Keratinocyte (primary cell): ENCODE measurements at regions not wholly inside any gene's neighbourhood (a gene's known extent, or its start where the extent isn't known, plus 50 kb on each side); places are given as distances from the start of the nearest gene placed in this dataset.

ENCODE experiments used
- DNase-seq: peaks from one replicate; pipeline ENCODE4 v3.0.0-alpha.2; 2011; ENCODE audit warnings: low read depth, missing footprints, low spot score
- FAIRE-seq: peaks from 2 replicates; lab custom pipeline; 2011; peaks lifted over from hg19 to GRCh38; lab: Jason Lieb, UNC
- H2AFZ ChIP-seq: 2 replicates; pipeline ENCODE4 v1.6.0; 2012; ENCODE audit warnings: low read length, control low read depth, inconsistent platforms; ENCODE audit not compliant: control insufficient read depth
- H3K27ac ChIP-seq: 2 replicates; pipeline ENCODE4 v1.5.1; 2011; ENCODE audit warnings: low read length; ENCODE audit not compliant: control insufficient read depth, insufficient read depth
- H3K27me3 ChIP-seq: 3 replicates; pipeline ENCODE4 v1.6.0; 2011; ENCODE audit warnings: low read length; ENCODE audit not compliant: control insufficient read depth, insufficient read depth; ENCODE audit errors: extremely low read depth
- H3K36me3 ChIP-seq, 2 experiments: 2 replicates in 1 of 2; 3 replicates in 1 of 2; pipeline ENCODE4 v1.5.1; 2011; ENCODE audit warnings: low read length in 2 of 2, mild to moderate bottlenecking in 1 of 2; ENCODE audit not compliant: control insufficient read depth in 2 of 2, insufficient read depth in 2 of 2; ENCODE audit errors: extremely low read depth in 1 of 2
- H3K4me1 ChIP-seq: 3 replicates; pipeline ENCODE4 v1.5.1; 2011; ENCODE audit warnings: low read length; ENCODE audit not compliant: control insufficient read depth, insufficient read depth; ENCODE audit errors: extremely low read depth
- H3K4me2 ChIP-seq: 3 replicates; pipeline ENCODE4 v1.6.0; 2011; ENCODE audit warnings: low read depth, low read length; ENCODE audit not compliant: control insufficient read depth, insufficient read depth; ENCODE audit errors: extremely low read depth
- H3K4me3 ChIP-seq, 3 experiments: fragments of 200-600 bp in 1 of 3; sonication (generic) in 1 of 3; 2 replicates in 2 of 3; 3 replicates in 1 of 3; pipeline ENCODE4 v1.5.1; 2011 to 2016; ENCODE audit warnings: low read length in 3 of 3, mild to moderate bottlenecking in 3 of 3, control low read depth in 2 of 3, inconsistent platforms in 1 of 3, low read depth in 1 of 3, mixed read lengths in 1 of 3, mixed run types in 1 of 3, moderate library complexity in 1 of 3; ENCODE audit not compliant: control insufficient read depth in 2 of 3, insufficient read depth in 2 of 3; ENCODE audit errors: extremely low read depth in 1 of 3
- H3K79me2 ChIP-seq: 2 replicates; pipeline ENCODE4 v1.6.0; 2012; ENCODE audit warnings: low read length; ENCODE audit not compliant: control insufficient read depth, insufficient read depth
- H3K9ac ChIP-seq: 3 replicates; pipeline ENCODE4 v1.6.0; 2011; ENCODE audit warnings: low read length; ENCODE audit not compliant: control insufficient read depth, insufficient read depth; ENCODE audit errors: extremely low read depth
- H3K9me1 ChIP-seq: 3 replicates; pipeline ENCODE4 v1.6.0; 2011; ENCODE audit warnings: low read length; ENCODE audit not compliant: control insufficient read depth, insufficient read depth; ENCODE audit errors: extremely low read depth
- H3K9me3 ChIP-seq: 2 replicates; pipeline ENCODE4 v1.5.1; 2012; ENCODE audit warnings: low read depth, low read length; ENCODE audit not compliant: control insufficient read depth
- H4K20me1 ChIP-seq: 3 replicates; pipeline ENCODE4 v1.6.0; 2011; ENCODE audit warnings: low read length; ENCODE audit not compliant: control insufficient read depth, insufficient read depth; ENCODE audit errors: extremely low read depth
- CTCF ChIP-seq, 3 experiments: IDR thresholded peaks in 1 of 3; conservative IDR thresholded peaks in 1 of 3; optimal IDR thresholded peaks in 1 of 3; 2 replicates in 2 of 3; 3 replicates in 1 of 3; pipeline versions ENCODE3 to v1.5.1; 2011; ENCODE audit warnings: low read length in 3 of 3, mild to moderate bottlenecking in 3 of 3, moderate library complexity in 2 of 3, control low read depth in 1 of 3, inconsistent platforms in 1 of 3; ENCODE audit not compliant: insufficient read depth in 2 of 3; ENCODE audit errors: extremely low read depth in 1 of 3
- EZH2 ChIP-seq: IDR thresholded peaks from one replicate; pipeline ENCODE4 v1.6.1; 2012; ENCODE audit warnings: inconsistent platforms, mild to moderate bottlenecking, low read length, moderate library complexity
- dilution Hi-C: fragments of 300-500 bp; cut with MboI; formaldehyde crosslinking; loops from one replicate; pipeline ENCODE4 v1.7.0; 2020; ENCODE audit warnings: low sequenced_read_pairs; ENCODE audit not compliant: extremely low pct_ligation_motif_present

- Histone ChIP-seq H3K36me3 (no peaks in the 10 kb centered on the region), H4K20me1 (no peaks in the 10 kb centered on the region), H3K27me3 (no peaks in the 10 kb centered on the region), H3K79me2 (no peaks in the 10 kb centered on the region), H3K9me3 (peaks cover 2% of the 10 kb centered on the region), H2AFZ (no peak overlapping the region), H3K27ac (no peak overlapping the region), H3K4me3 (no peak overlapping the region), H3K4me1 (no peaks in the 10 kb centered on the region), H3K9me1 (no peaks in the 10 kb centered on the region), H3K4me2 (no peak overlapping the region), H3K9ac (no peak overlapping the region)
- DNase-seq (no peak), FAIRE-seq (no peak)
- dilution Hi-C loops: no loop called here
- TF ChIP-seq CTCF (optimal IDR thresholded peaks at IDR 0.05 in 1 of 3, IDR thresholded peaks at IDR 0.05 in 1 of 3, conservative IDR thresholded peaks at IDR 0.05 in 1 of 3; ENCODE audit: extremely low read depth in 1 of 3, insufficient read depth in 2 of 3, low read length in 3 of 3) (no peak), EZH2 (no peak)
Measured at GRCh38 chr12:126915309-126915708, 1351.7 kb upstream of the TMEM132C start.

- no peaks in the 10 kb centered on the region for H4K20me1 ChIP-seq
- H3K9me1 ChIP-seq: no peaks in the 10 kb centered on the region
- H3K9ac ChIP-seq: no peak overlapping the region
- H3K4me1 ChIP-seq: no peaks in the 10 kb centered on the region
- DNase-seq (no peak), FAIRE-seq (no peak)
- no peaks in the 10 kb centered on the region for H3K27me3 ChIP-seq
- dilution Hi-C loops: no loop called here
- H2AFZ ChIP-seq: no peak overlapping the region
- no peaks in the 10 kb centered on the region for H3K9me3 ChIP-seq
- H3K79me2 ChIP-seq: no peaks in the 10 kb centered on the region
- no peaks in the 10 kb centered on the region for H3K36me3 ChIP-seq
- no peak overlapping the region for H3K27ac ChIP-seq
- TF ChIP-seq EZH2 (no peak), CTCF (optimal IDR thresholded peaks at IDR 0.05 in 1 of 3, IDR thresholded peaks at IDR 0.05 in 1 of 3, conservative IDR thresholded peaks at IDR 0.05 in 1 of 3; ENCODE audit: extremely low read depth in 1 of 3, insufficient read depth in 2 of 3, low read length in 3 of 3) (no peak)
- no peak overlapping the region for H3K4me3 ChIP-seq
- H3K4me2 ChIP-seq: no peak overlapping the region
Measured at GRCh38 chr12:126926023-126926594, 1340.9 kb upstream of the TMEM132C start.
